ENCODE measurements at regions not wholly inside any gene's neighbourhood (a gene's known extent, or its start where the extent isn't known, plus 50 kb on each side); places are given as distances from the start of the nearest gene placed in this dataset.

- no peaks in the 10 kb centered on the region for H3K79me2 ChIP-seq (ENCODE audit: low read length)
- no peaks in the 10 kb centered on the region for H3K36me3 ChIP-seq (replicated peaks; ENCODE audit: low read depth, low read length)
- peaks cover 21% of the 10 kb centered on the region; the same call in 1 of the 2 replicates for H3K27me3 ChIP-seq (ENCODE audit: low read depth, low read length)
- H4K20me1 ChIP-seq (ENCODE audit: insufficient read depth, low read length), result no peaks in the 10 kb centered on the region
- no peaks in the 10 kb centered on the region for H3K4me1 ChIP-seq (ENCODE audit: low read length)
- no peak overlapping the region for H3K4me2 ChIP-seq (ENCODE audit: low read length)
- no peak for TF ChIP-seq EZH2phosphoT487 (IDR thresholded peaks at IDR 0.05; ENCODE audit: low read depth)
- TF ChIP-seq CTCF (IDR thresholded peaks at IDR 0.05; ENCODE audit: low read depth, low read length), result no peak
- H3K9me3 ChIP-seq (ENCODE audit: insufficient read depth, low read length), result no peaks in the 10 kb centered on the region
- no peak overlapping the region for H3K4me3 ChIP-seq (ENCODE audit: low read length)
- H3K27ac ChIP-seq (ENCODE audit: low read length), result no peak overlapping the region
- no peak overlapping the region for H2AFZ ChIP-seq (ENCODE audit: low read depth, low read length)
- no peak overlapping the region for H3K9ac ChIP-seq (ENCODE audit: low read length)
Observed at GRCh38 chr6:1065986-1066385, 245.9 kb upstream of the FOXQ1 start.

- Histone ChIP-seq H3K27ac (ENCODE audit: low read length) (no peak overlapping the region), H3K9ac (ENCODE audit: low read length) (no peak overlapping the region), H2AFZ (ENCODE audit: low read depth, low read length) (no peak overlapping the region), H3K79me2 (ENCODE audit: low read length) (no peaks in the 10 kb centered on the region), H3K36me3 (replicated peaks; ENCODE audit: low read depth, low read length) (no peaks in the 10 kb centered on the region), H3K4me2 (ENCODE audit: low read length) (no peak overlapping the region), H3K27me3 (ENCODE audit: low read depth, low read length) (peaks cover 21% of the 10 kb centered on the region; the same call in 1 of the 2 replicates), H3K9me3 (ENCODE audit: insufficient read depth, low read length) (no peaks in the 10 kb centered on the region), H3K4me1 (ENCODE audit: low read length) (no peaks in the 10 kb centered on the region), H3K4me3 (ENCODE audit: low read length) (no peak overlapping the region), H4K20me1 (ENCODE audit: insufficient read depth, low read length) (no peaks in the 10 kb centered on the region)
- TF ChIP-seq CTCF (IDR thresholded peaks at IDR 0.05; ENCODE audit: low read depth, low read length) (no peak), EZH2phosphoT487 (IDR thresholded peaks at IDR 0.05; ENCODE audit: low read depth) (no peak)
Observed at GRCh38 chr6:1063671-1064355, 248.1 kb upstream of the FOXQ1 start.

- Histone ChIP-seq H3K4me2 (ENCODE audit: low read length) (no peak overlapping the region), H3K4me3 (ENCODE audit: low read length) (no peak overlapping the region), H3K9me3 (ENCODE audit: insufficient read depth, low read length) (no peaks in the 10 kb centered on the region), H3K27ac (ENCODE audit: low read length) (no peak overlapping the region), H3K79me2 (ENCODE audit: low read length) (no peaks in the 10 kb centered on the region), H3K27me3 (ENCODE audit: low read depth, low read length) (peaks cover 21% of the 10 kb centered on the region; the same call in 1 of the 2 replicates), H3K4me1 (ENCODE audit: low read length) (no peaks in the 10 kb centered on the region), H3K36me3 (replicated peaks; ENCODE audit: low read depth, low read length) (no peaks in the 10 kb centered on the region), H3K9ac (ENCODE audit: low read length) (no peak overlapping the region), H2AFZ (ENCODE audit: low read depth, low read length) (no peak overlapping the region), H4K20me1 (ENCODE audit: insufficient read depth, low read length) (no peaks in the 10 kb centered on the region)
- TF ChIP-seq CTCF (IDR thresholded peaks at IDR 0.05; ENCODE audit: low read depth, low read length), result peak; percentile 20
- TF ChIP-seq EZH2phosphoT487 (IDR thresholded peaks at IDR 0.05; ENCODE audit: low read depth), result no peak
Observed at GRCh38 chr6:1062786-1063545, 248.9 kb upstream of the FOXQ1 start.

- H3K4me3 ChIP-seq (ENCODE audit: low read length), result no peak overlapping the region
Observed at GRCh38 chr6:1059596-1059995, 252.3 kb upstream of the FOXQ1 start.

More at GRCh38 chr6:1059596-1059995, 252.3 kb upstream of the FOXQ1 start:
- no peak overlapping the region for H2AFZ ChIP-seq (ENCODE audit: low read depth, low read length)
- no peaks in the 10 kb centered on the region for H3K4me1 ChIP-seq (ENCODE audit: low read length)
- H3K36me3 ChIP-seq (replicated peaks; ENCODE audit: low read depth, low read length), result no peaks in the 10 kb centered on the region
- H4K20me1 ChIP-seq (ENCODE audit: insufficient read depth, low read length), result no peaks in the 10 kb centered on the region
- H3K27me3 ChIP-seq (ENCODE audit: low read depth, low read length), result peaks cover 18% of the 10 kb centered on the region
- H3K79me2 ChIP-seq (ENCODE audit: low read length), result no peaks in the 10 kb centered on the region
- H3K4me2 ChIP-seq (ENCODE audit: low read length), result no peak overlapping the region
- H3K27ac ChIP-seq (ENCODE audit: low read length), result no peak overlapping the region
- H3K9ac ChIP-seq (ENCODE audit: low read length), result no peak overlapping the region
- no peak for TF ChIP-seq EZH2phosphoT487 (IDR thresholded peaks at IDR 0.05; ENCODE audit: low read depth)
- TF ChIP-seq CTCF (IDR thresholded peaks at IDR 0.05; ENCODE audit: low read depth, low read length), result no peak
- H3K9me3 ChIP-seq (ENCODE audit: insufficient read depth, low read length), result no peaks in the 10 kb centered on the region
